Thymus (tissue), 11 donors: ENCODE measurements at regions not wholly inside any gene's neighbourhood (a gene's known extent, or its start where the extent isn't known, plus 50 kb on each side); places are given as distances from the start of the nearest gene placed in this dataset.

ENCODE experiments used
- DNase-seq, 9 donors: peaks; one replicate each; pipeline ENCODE4 v3.0.0-alpha.2; 2013; ENCODE audit warnings: low spot score in 9 of 9, low read depth in 6 of 9, missing footprints in 1 of 9
- H3K27ac ChIP-seq, 2 donors: one replicate each; pipeline ENCODE4 v1.5.1; 2013; ENCODE audit warnings: control low read depth in 1 of 2, low read depth in 1 of 2, low read length in 1 of 2, mild to moderate bottlenecking in 1 of 2, moderate library complexity in 1 of 2
- H3K27me3 ChIP-seq, 2 donors: one replicate each; pipeline ENCODE4 v1.5.1; 2013; ENCODE audit warnings: low read length in 1 of 2; ENCODE audit not compliant: control insufficient read depth in 2 of 2, insufficient read depth in 1 of 2
- H3K36me3 ChIP-seq, 2 donors: one replicate each; pipeline ENCODE4 v1.5.1; 2013; ENCODE audit warnings: low read length in 1 of 2, mild to moderate bottlenecking in 1 of 2, moderate library complexity in 1 of 2; ENCODE audit not compliant: control insufficient read depth in 2 of 2, insufficient read depth in 2 of 2
- H3K4me1 ChIP-seq, 2 donors: one replicate each; pipeline ENCODE4 v1.5.1; 2013; ENCODE audit warnings: low read length in 2 of 2; ENCODE audit not compliant: control insufficient read depth in 2 of 2, insufficient read depth in 2 of 2
- H3K4me3 ChIP-seq, 2 donors: one replicate each; pipeline ENCODE4 v1.5.1; 2013; ENCODE audit warnings: low read length in 2 of 2, control low read depth in 1 of 2, mild to moderate bottlenecking in 1 of 2
- H3K9me3 ChIP-seq, 2 donors: one replicate each; pipeline ENCODE4 v1.5.1; 2013; ENCODE audit warnings: low read length in 1 of 2, mild to moderate bottlenecking in 1 of 2; ENCODE audit not compliant: control insufficient read depth in 2 of 2, insufficient read depth in 1 of 2
- WGBS: extraction: QIAGEN DNeasy Blood & Tissue Kit; methylation state at CpG from one replicate; pipeline ENCODE4 v1.1.7; 2013; 5-methylcytosine and 5-hydroxymethylcytosine counted together
- donor health status: healthy.

- Histone ChIP-seq H3K9me3 (no peaks in the 10 kb centered on the region), H3K4me1 (no peaks in the 10 kb centered on the region), H3K36me3 (no peaks in the 10 kb centered on the region), H3K4me3 (no peak overlapping the region), H3K27ac (no peak overlapping the region), H3K27me3 (no peaks in the 10 kb centered on the region)
- WGBS = 86% methylated on average over 11 of the region's 11 CpGs
- DNase-seq = no peak
These were observed 114.0 kb upstream of the ZNF644 start for GRCh38 chr1:91135799-91136198.

- Histone ChIP-seq H3K4me1 (no peaks in the 10 kb centered on the region), H3K27ac (no peak overlapping the region), H3K27me3 (no peaks in the 10 kb centered on the region), H3K36me3 (no peaks in the 10 kb centered on the region), H3K4me3 (no peak overlapping the region), H3K9me3 (no peaks in the 10 kb centered on the region)
- DNase-seq = no peak
- 94% methylated on average over 6 of the region's 6 CpGs for WGBS
These were observed 111.4 kb upstream of the ZNF644 start for GRCh38 chr1:91133248-91133647.

- DNase-seq = no peak
- Histone ChIP-seq H3K27me3 (no peaks in the 10 kb centered on the region), H3K9me3 (no peaks in the 10 kb centered on the region), H3K27ac (no peak overlapping the region), H3K4me3 (no peak overlapping the region), H3K36me3 (no peaks in the 10 kb centered on the region), H3K4me1 (no peaks in the 10 kb centered on the region)
- WGBS = 97% methylated on average over 5 of the region's 5 CpGs
These were observed 108.6 kb upstream of the ZNF644 start for GRCh38 chr1:91130256-91130985.

DNA sequence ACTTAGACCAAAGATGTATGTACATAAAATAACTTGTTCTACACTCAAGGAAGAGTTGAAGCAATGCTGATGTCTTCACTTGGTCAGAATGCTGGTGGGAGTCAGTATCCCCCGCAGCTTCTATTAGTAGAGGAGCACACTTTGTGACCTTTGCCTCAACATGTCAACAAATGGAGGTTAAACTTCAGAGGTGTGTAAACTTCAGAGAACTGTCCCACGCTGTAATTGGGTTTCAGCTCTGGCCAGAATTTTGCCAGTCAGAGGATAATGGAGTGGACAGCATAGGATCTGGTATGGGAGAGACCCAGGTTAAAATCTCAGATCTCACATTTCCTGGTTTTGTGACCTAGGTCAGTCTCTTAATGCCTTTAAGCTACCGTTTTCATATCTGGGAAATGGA lies 107.6 kb upstream of the ZNF644 start:
- 95% methylated on average over 3 of the region's 3 CpGs for WGBS

DNA sequence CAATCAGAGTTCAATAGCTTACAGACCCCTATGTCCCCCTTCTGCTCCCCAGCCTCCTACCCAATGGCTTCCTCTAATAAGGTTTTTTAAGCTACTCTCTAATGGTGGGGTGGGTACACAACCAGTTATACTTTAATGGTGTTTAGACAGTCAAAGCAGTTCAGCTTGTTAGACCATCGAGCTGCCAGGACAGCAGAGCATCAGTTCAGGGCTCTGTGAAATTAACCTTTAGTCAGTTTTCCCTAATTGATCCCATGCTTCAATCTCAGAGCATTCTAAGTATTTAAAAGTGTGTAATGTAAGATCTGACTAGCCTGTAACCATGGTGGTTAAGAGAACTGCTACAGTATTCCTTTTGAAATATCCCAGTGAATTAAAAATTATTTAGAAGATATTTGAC lies 107.2 kb upstream of the ZNF644 start:
- Histone ChIP-seq H3K27me3 (no peaks in the 10 kb centered on the region), H3K36me3 (no peaks in the 10 kb centered on the region), H3K4me3 (no peak overlapping the region), H3K4me1 (no peaks in the 10 kb centered on the region), H3K9me3 (no peaks in the 10 kb centered on the region), H3K27ac (no peak overlapping the region)
- DNase-seq = no peak
- 90% methylated on average over 1 of the region's 1 CpG for WGBS

More for the DNA sequence above, 107.6 kb upstream of the ZNF644 start:
- Histone ChIP-seq H3K27me3 (no peaks in the 10 kb centered on the region), H3K4me3 (no peak overlapping the region), H3K4me1 (no peaks in the 10 kb centered on the region), H3K36me3 (no peaks in the 10 kb centered on the region), H3K27ac (no peak overlapping the region), H3K9me3 (no peaks in the 10 kb centered on the region)
- no peak for DNase-seq

DNA sequence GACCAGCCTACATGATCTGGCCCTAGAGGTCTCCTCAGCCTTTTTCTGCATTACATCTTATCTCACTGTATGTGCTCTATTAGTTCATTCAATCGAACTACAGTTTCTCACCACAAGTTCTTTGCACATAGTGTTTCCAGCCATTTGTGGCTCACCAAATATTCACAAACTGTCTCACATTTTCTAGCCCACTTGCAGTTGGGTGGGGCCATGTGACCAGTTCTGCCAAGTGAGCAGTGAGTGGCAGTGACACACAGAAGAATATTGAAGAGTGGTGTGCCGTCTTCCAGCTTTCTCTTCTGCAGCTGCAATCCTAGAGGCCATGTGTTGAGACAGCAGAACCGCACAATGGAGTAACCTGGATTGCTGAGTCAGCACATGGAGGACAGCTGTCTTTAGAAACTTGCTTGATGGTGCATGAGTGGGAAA lies 103.2 kb upstream of the ZNF644 start:
- Histone ChIP-seq H3K4me1 (no peaks in the 10 kb centered on the region), H3K27ac (no peak overlapping the region), H3K36me3 (no peaks in the 10 kb centered on the region), H3K9me3 (no peaks in the 10 kb centered on the region), H3K4me3 (no peak overlapping the region), H3K27me3 (no peaks in the 10 kb centered on the region)
- WGBS = 84% methylated on average over 3 of the region's 3 CpGs
- peak in 1 of 9 donors; percentile 6 for DNase-seq

DNA sequence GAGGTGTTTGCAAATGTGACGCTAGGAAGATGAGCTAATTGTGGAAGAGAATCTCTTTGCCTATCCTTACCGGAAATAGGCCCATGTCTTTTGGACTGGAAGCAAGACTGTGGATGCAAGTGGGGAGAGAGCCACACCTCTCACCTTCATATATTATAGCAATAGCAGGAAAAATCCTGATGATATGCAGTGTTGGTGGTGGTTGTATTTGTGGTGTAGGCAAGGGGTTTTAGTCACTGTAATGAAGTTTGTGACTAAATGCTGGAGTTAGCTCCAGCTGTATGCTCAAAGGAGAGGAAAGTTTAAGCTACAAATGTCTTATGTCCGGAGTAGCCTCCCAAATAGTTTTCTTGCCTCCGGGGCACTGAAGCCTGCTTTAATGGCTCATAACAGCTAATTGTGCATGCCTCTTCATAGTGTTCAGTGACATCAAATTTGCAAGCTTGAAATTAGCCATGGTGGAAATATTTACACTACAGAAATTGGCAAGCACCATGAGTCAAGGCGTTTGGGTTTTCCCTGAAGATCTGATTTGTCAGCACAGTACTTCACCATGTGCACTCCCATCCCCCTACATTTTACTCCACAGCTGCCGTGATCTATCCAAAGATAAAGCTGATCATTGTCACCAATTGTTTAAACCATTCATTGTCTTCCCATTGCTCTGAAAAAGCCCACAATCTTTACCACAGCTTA lies 102.6 kb upstream of the ZNF644 start:
- H3K36me3 ChIP-seq = no peaks in the 10 kb centered on the region
- H3K27ac ChIP-seq = no peak overlapping the region
- no peak for DNase-seq
- 94% methylated on average over 6 of the region's 6 CpGs for WGBS
- H3K9me3 ChIP-seq = no peaks in the 10 kb centered on the region
- H3K4me1 ChIP-seq = no peaks in the 10 kb centered on the region
- no peaks in the 10 kb centered on the region for H3K27me3 ChIP-seq
- no peak overlapping the region for H3K4me3 ChIP-seq

GRCh38 chr1:91123773-91124172 lies 101.9 kb upstream of the ZNF644 start:
- no peak overlapping the region for H3K27ac ChIP-seq
- H3K36me3 ChIP-seq = no peaks in the 10 kb centered on the region
- H3K4me3 ChIP-seq = no peak overlapping the region
- WGBS = 85% methylated on average over 4 of the region's 4 CpGs
- H3K9me3 ChIP-seq = no peaks in the 10 kb centered on the region
- H3K27me3 ChIP-seq = no peaks in the 10 kb centered on the region
- no peaks in the 10 kb centered on the region for H3K4me1 ChIP-seq
- DNase-seq = no peak

DNA sequence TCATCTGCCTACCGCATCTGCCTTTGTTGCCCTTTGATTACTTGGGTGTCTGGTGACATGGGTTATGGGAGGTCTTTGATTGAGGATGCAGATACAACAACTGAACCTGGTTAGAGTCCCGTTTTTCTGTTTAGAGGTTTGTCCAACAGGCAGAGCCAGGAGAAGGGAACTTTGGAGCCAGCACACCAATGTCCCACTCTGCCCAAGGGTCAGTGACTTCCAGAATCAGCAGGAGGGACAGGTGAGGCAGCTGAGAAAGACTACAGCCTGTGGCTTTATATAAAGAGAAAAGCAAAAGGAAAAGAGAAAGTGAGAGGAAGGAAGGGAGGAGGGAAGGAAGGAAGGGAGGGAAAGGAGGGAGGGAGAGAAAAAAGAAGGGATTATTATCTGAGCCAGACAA lies 101.5 kb upstream of the ZNF644 start:
- no peaks in the 10 kb centered on the region for H3K9me3 ChIP-seq
- H3K4me1 ChIP-seq = no peaks in the 10 kb centered on the region
- DNase-seq = no peak
- H3K27ac ChIP-seq = no peak overlapping the region
- no peaks in the 10 kb centered on the region for H3K36me3 ChIP-seq
- no peaks in the 10 kb centered on the region for H3K27me3 ChIP-seq
- no peak overlapping the region for H3K4me3 ChIP-seq
- 41% methylated on average over 2 of the region's 2 CpGs for WGBS
